DND-41 (cell line): ENCODE measurements at regions not wholly inside any gene's neighbourhood (a gene's known extent, or its start where the extent isn't known, plus 50 kb on each side); places are given as distances from the start of the nearest gene placed in this dataset.

Experiments used
- ATAC-seq: fragments of 200-7000 bp; cut with Tn5 transposase; 3 replicates; pipeline ENCODE4 v1.9.1; 2021; ENCODE audit warnings: low read depth; ENCODE audit not compliant: insufficient read depth
- DNase-seq: peaks from one replicate; pipeline ENCODE4 v3.0.0-alpha.2; 2020
- H2AFZ ChIP-seq: 2 replicates; pipeline ENCODE4 v1.6.0; 2012; ENCODE audit warnings: low read depth, low read length
- H3K27ac ChIP-seq: 2 replicates; pipeline ENCODE4 v1.5.1; 2012; ENCODE audit warnings: low read length, inconsistent platforms
- H3K27me3 ChIP-seq: fragments of 200-600 bp; sonication (generic); 2 replicates; pipeline ENCODE4 v1.6.0; 2012; ENCODE audit warnings: low read length, mild to moderate bottlenecking, inconsistent platforms; ENCODE audit not compliant: insufficient read depth, poor library complexity
- H3K36me3 ChIP-seq: 2 replicates; pipeline ENCODE4 v1.5.1; 2012; ENCODE audit warnings: low read length, inconsistent platforms; ENCODE audit not compliant: insufficient read depth
- H3K4me1 ChIP-seq: 2 replicates; pipeline ENCODE4 v1.5.1; 2012; ENCODE audit warnings: mild to moderate bottlenecking, low read length; ENCODE audit not compliant: insufficient read depth
- H3K4me2 ChIP-seq: 2 replicates; pipeline ENCODE4 v1.6.0; 2012; ENCODE audit warnings: mild to moderate bottlenecking, moderate library complexity, low read length, inconsistent platforms; ENCODE audit not compliant: insufficient read depth
- H3K4me3 ChIP-seq, 2 experiments: fragments of 200-600 bp in 1 of 2; shearing (Covaris generic) in 1 of 2; 2 replicates each; pipeline ENCODE4 v1.5.1; 2012 to 2016; ENCODE audit warnings: inconsistent platforms in 2 of 2, low read length in 2 of 2, mild to moderate bottlenecking in 2 of 2, low read depth in 1 of 2, moderate library complexity in 1 of 2
- H3K79me2 ChIP-seq: 2 replicates; pipeline ENCODE4 v1.6.0; 2012; ENCODE audit warnings: low read length, inconsistent platforms; ENCODE audit not compliant: insufficient read depth
- H3K9ac ChIP-seq: 2 replicates; pipeline ENCODE4 v1.6.0; 2012; ENCODE audit warnings: low read depth, mild to moderate bottlenecking, inconsistent platforms, low read length, moderate library complexity
- H3K9me3 ChIP-seq: 2 replicates; pipeline ENCODE4 v1.5.1; 2012; ENCODE audit warnings: low read length, moderate library complexity, mild to moderate bottlenecking, inconsistent platforms; ENCODE audit not compliant: insufficient read depth, severe bottlenecking
- H4K20me1 ChIP-seq: 2 replicates; pipeline ENCODE4 v1.6.0; 2012; ENCODE audit warnings: low read length; ENCODE audit not compliant: insufficient read depth
- EZH2 ChIP-seq: IDR thresholded peaks from 3 replicates; pipeline ENCODE4 v1.6.1; 2012; ENCODE audit warnings: borderline replicate concordance, low read depth, mild to moderate bottlenecking, moderate library complexity, low read length, inconsistent platforms; ENCODE audit not compliant: severe bottlenecking
- TF ChIP-seq, protein P1 (sequence below): IDR thresholded peaks from 2 replicates; pipeline ENCODE4 v1.5.1; 2012; ENCODE audit warnings: borderline replicate concordance, low read length, moderate library complexity, mild to moderate bottlenecking; ENCODE audit not compliant: poor library complexity, severe bottlenecking; ENCODE audit errors: extremely low read depth

DNA sequence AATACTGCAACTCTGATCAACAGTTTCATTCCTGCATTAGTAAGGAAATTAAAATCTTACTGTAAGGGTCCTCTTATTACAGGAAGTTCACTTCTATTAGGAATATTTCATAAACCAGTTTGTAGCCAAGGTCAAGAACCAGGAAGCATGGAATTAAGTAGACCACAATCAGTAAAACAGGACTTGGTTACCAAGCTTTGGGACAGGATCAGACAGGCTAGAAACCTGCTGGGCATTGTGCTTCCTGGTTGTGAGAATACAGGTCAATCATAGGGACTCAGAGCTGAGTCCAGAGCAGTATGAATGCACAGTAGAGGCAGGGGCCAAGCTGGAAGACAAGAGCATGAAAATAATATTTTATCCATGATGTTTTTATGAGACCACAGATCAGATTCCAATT is 248.0 kb downstream of the IKZF2 start:
- H4K20me1 ChIP-seq = no peaks in the 10 kb centered on the region
- H2AFZ ChIP-seq = 0 out of 2 replicates have a peak overlapping the region, but pooled peaks have one; percentile 13
- H3K4me2 ChIP-seq = no peak overlapping the region
- no peaks in the 10 kb centered on the region for H3K4me1 ChIP-seq
- no peaks in the 10 kb centered on the region for H3K9me3 ChIP-seq
- H3K36me3 ChIP-seq = no peaks in the 10 kb centered on the region
- TF ChIP-seq, protein P1, sequence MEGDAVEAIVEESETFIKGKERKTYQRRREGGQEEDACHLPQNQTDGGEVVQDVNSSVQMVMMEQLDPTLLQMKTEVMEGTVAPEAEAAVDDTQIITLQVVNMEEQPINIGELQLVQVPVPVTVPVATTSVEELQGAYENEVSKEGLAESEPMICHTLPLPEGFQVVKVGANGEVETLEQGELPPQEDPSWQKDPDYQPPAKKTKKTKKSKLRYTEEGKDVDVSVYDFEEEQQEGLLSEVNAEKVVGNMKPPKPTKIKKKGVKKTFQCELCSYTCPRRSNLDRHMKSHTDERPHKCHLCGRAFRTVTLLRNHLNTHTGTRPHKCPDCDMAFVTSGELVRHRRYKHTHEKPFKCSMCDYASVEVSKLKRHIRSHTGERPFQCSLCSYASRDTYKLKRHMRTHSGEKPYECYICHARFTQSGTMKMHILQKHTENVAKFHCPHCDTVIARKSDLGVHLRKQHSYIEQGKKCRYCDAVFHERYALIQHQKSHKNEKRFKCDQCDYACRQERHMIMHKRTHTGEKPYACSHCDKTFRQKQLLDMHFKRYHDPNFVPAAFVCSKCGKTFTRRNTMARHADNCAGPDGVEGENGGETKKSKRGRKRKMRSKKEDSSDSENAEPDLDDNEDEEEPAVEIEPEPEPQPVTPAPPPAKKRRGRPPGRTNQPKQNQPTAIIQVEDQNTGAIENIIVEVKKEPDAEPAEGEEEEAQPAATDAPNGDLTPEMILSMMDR = no peak
- no peak for TF ChIP-seq EZH2
- H3K27ac ChIP-seq = no peak overlapping the region
- no peaks in the 10 kb centered on the region for H3K79me2 ChIP-seq
- no peaks in the 10 kb centered on the region for H3K27me3 ChIP-seq
- no peak overlapping the region for H3K9ac ChIP-seq
- DNase-seq (no peak), ATAC-seq (no peak)
- H3K4me3 ChIP-seq = no peak overlapping the region

DNA sequence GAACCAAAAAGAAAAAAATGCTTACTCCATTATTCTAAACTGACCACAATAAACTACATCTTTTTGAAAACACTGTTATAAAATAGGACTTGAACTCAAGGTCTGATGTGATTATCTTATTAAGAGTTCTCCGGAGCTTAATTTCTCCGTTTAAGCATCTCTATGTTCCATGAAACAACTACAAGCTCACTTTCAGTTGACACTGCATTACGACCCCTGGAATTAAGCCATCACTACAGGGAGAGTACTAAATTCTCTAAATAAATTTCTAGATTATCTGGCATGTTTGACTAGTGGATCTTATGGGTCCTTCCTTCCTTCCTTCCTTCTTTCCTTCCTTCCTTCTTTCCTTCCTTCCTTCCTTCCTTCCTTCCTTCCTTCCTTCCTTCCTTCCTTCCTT is 249.0 kb downstream of the IKZF2 start:
- no peak overlapping the region for H3K4me2 ChIP-seq
- no peaks in the 10 kb centered on the region for H3K9me3 ChIP-seq
- H3K27me3 ChIP-seq = no peaks in the 10 kb centered on the region
- no peak overlapping the region for H3K4me3 ChIP-seq
- H3K4me1 ChIP-seq = no peaks in the 10 kb centered on the region
- H3K27ac ChIP-seq = no peak overlapping the region
- DNase-seq (no peak), ATAC-seq (no peak)
- TF ChIP-seq, protein P1 = no peak
- TF ChIP-seq EZH2 = no peak
- H3K36me3 ChIP-seq = no peaks in the 10 kb centered on the region
- no peak overlapping the region for H3K9ac ChIP-seq
- H2AFZ ChIP-seq = no peak overlapping the region
- H4K20me1 ChIP-seq = no peaks in the 10 kb centered on the region
- H3K79me2 ChIP-seq = no peaks in the 10 kb centered on the region

DNA sequence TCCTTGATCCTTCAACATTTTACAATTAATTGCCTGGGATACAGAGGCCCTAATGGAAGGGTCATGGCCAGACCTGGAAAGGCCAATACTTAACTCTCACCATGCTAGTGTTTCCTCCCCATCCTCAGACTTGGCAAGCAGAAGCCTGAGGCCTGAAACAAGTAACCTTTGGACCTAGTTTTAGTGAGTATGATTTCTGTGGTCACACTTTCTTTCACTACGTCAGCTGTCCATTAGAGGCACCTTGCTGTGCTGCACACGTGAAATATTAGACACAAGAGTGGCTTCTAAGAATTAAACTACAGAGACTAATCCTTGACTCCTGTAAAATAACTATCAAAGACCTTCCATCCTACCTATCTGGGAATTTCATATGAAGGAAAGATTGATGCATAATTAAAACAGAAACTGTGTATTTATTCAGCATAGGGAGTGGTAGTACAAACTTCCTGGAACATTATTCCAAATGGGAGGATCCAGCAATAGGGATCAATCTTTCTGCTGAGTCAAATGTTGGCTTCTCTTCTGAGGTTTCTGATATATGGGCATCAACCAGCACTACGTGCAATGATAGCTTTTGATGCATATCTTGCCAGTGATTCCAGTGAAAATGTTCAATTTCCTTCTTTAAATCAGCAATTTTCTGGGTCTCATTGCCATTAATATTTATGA is 249.7 kb downstream of the IKZF2 start:
- Histone ChIP-seq H3K4me2 (no peak overlapping the region), H3K79me2 (no peaks in the 10 kb centered on the region), H3K4me3 (no peak overlapping the region), H3K4me1 (no peaks in the 10 kb centered on the region), H2AFZ (no peak overlapping the region), H3K36me3 (no peaks in the 10 kb centered on the region), H3K9me3 (no peaks in the 10 kb centered on the region), H3K27me3 (no peaks in the 10 kb centered on the region), H3K9ac (no peak overlapping the region), H4K20me1 (no peaks in the 10 kb centered on the region), H3K27ac (no peak overlapping the region)
- ATAC-seq (no peak), DNase-seq (no peak)
- TF ChIP-seq, protein P1 = no peak
- no peak for TF ChIP-seq EZH2

DNA sequence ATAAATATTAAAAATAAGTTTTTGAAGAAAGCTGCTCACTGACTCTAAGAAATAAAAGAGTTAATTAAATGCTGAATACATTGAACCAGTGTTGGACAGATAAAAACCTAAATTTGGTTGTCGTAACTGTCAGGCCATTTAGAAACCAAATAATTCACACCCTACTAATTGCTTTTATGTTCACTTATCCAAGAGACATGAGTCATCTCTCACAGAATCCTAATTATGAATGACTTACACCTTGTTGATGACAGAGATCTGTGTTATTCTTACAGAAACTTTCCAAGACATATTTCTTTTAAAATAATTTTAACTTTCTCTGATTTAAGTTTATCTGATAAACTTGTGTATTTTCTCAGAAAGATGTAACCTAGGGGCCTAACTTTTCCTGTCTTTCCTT is 250.7 kb downstream of the IKZF2 start:
- no peaks in the 10 kb centered on the region for H3K27me3 ChIP-seq
- H3K4me3 ChIP-seq = no peak overlapping the region
- H4K20me1 ChIP-seq = no peaks in the 10 kb centered on the region
- H3K4me1 ChIP-seq = no peaks in the 10 kb centered on the region
- no peak for ATAC-seq
- H3K9me3 ChIP-seq = no peaks in the 10 kb centered on the region
- no peak overlapping the region for H2AFZ ChIP-seq
- no peak overlapping the region for H3K4me2 ChIP-seq
- H3K36me3 ChIP-seq = no peaks in the 10 kb centered on the region
- TF ChIP-seq, protein P1 = no peak
- no peak for TF ChIP-seq EZH2
- no peaks in the 10 kb centered on the region for H3K79me2 ChIP-seq
- no peak overlapping the region for H3K27ac ChIP-seq
- H3K9ac ChIP-seq = no peak overlapping the region
- DNase-seq = no peak
